Right lobe of liver (tissue), 4 donors: ENCODE measurements at regions not wholly inside any gene's neighbourhood (a gene's known extent, or its start where the extent isn't known, plus 50 kb on each side); places are given as distances from the start of the nearest gene placed in this dataset.

ENCODE experiments used
- POLR2A ChIP-seq: fragments of 450-650 bp; IDR thresholded peaks from one replicate; pipeline ENCODE4 v1.6.1; 2017; ENCODE audit warnings: antibody characterized with exemption, mild to moderate bottlenecking
- TF ChIP-seq, protein P1 (sequence below), 4 donors: fragments of 200-600 bp in 3 of 4; fragments of 450-650 bp in 1 of 4; IDR thresholded peaks; one replicate each; pipeline versions ENCODE4 v1.5.1 to v1.8.0; 2016 to 2022; ENCODE audit warnings: antibody characterized with exemption in 4 of 4, mild to moderate bottlenecking in 2 of 4
- donor health status: DM: no; HTN: no; CAD: no.
- donor health status: DM: no; HTN: no; CAD: no.
- donor health status: DM: no; HTN: yes; CAD: no.

DNA sequence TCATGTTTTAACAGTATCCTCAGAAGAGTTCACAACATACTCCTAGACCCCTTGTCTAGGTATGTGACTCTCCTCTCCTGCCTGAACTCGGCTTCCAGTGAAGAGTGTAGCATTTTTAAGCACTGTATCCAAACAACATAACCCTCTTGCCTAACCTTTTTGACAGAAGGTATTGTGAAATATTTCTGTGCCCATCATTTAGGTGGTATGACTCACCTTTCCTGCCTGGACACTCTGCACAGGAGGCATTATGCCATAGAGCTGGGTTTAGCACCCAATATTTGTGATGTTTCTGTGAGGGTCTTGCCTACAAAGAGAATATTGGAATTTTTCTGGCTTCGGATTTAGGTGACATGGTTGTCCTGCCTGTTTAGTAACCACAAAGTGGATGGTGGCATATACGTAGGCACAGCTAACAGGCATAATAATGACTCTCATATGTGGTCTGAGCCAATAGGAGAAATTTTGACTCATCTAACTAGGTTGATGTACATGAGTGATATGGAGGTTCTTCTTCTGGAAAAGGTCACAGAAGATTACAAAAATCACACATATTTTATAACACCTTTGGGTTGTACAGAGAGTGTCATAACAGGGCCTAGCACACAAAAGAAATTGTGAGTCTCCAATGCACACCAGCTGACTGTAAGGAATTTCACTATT, 1001.0 kb upstream of the TSPY4 start:
- TF ChIP-seq, protein P1, sequence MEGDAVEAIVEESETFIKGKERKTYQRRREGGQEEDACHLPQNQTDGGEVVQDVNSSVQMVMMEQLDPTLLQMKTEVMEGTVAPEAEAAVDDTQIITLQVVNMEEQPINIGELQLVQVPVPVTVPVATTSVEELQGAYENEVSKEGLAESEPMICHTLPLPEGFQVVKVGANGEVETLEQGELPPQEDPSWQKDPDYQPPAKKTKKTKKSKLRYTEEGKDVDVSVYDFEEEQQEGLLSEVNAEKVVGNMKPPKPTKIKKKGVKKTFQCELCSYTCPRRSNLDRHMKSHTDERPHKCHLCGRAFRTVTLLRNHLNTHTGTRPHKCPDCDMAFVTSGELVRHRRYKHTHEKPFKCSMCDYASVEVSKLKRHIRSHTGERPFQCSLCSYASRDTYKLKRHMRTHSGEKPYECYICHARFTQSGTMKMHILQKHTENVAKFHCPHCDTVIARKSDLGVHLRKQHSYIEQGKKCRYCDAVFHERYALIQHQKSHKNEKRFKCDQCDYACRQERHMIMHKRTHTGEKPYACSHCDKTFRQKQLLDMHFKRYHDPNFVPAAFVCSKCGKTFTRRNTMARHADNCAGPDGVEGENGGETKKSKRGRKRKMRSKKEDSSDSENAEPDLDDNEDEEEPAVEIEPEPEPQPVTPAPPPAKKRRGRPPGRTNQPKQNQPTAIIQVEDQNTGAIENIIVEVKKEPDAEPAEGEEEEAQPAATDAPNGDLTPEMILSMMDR (IDR thresholded peaks at IDR 0.05), result no peak
- TF ChIP-seq POLR2A, result no peak
